Upper lobe of right lung (tissue), 1 donor: ENCODE measurements at regions not wholly inside any gene's neighbourhood (a gene's known extent, or its start where the extent isn't known, plus 50 kb on each side); places are given as distances from the start of the nearest gene placed in this dataset.
A peak's percentile ranks its signal among the peaks of the same experiment; 100 is the strongest.

Source experiments
- ATAC-seq: fragments of 200-7000 bp; cut with Tn5 transposase; one replicate; pipeline ENCODE4 v1.9.1; 2020; ENCODE audit warnings: mild to moderate bottlenecking, moderate library complexity
- DNase-seq: peaks from one replicate; pipeline ENCODE4 v3.0.0-alpha.2; 2020
- H3K27ac ChIP-seq: fragments of 200-600 bp; one replicate; pipeline ENCODE4 v1.8.0; 2022
- H3K27me3 ChIP-seq: fragments of 200-600 bp; one replicate; pipeline ENCODE4 v1.8.0; 2022; ENCODE audit warnings: mild to moderate bottlenecking
- H3K36me3 ChIP-seq: fragments of 200-600 bp; one replicate; pipeline ENCODE4 v1.8.0; 2022
- H3K4me1 ChIP-seq: fragments of 200-600 bp; one replicate; pipeline ENCODE4 v1.8.0; 2022
- H3K4me3 ChIP-seq: fragments of 200-600 bp; one replicate; pipeline ENCODE4 v1.8.0; 2022; ENCODE audit warnings: mild to moderate bottlenecking
- H3K9me3 ChIP-seq: fragments of 200-600 bp; one replicate; pipeline ENCODE4 v1.8.0; 2022
- CTCF ChIP-seq: fragments of 200-600 bp; IDR thresholded peaks from one replicate; pipeline ENCODE4 v1.8.0; 2022; ENCODE audit warnings: antibody characterized with exemption
- intact Hi-C: fragments of 100-400 bp; cut with DNase I; formaldehyde crosslinking; loops from one replicate; pipeline ENCODE4 v1.11.0; 2022
- donor health status: DM: no; HTN: yes; CAD: no; lungs with severe emphysema.

- H3K36me3 ChIP-seq: no peaks in the 10 kb centered on the region
- intact Hi-C loops: no loop called here
- no peak for TF ChIP-seq CTCF
- H3K9me3 ChIP-seq: no peaks in the 10 kb centered on the region
- H3K4me1 ChIP-seq: no peaks in the 10 kb centered on the region
- no peak for ATAC-seq
- DNase-seq: no peak
- H3K27ac ChIP-seq: no peak overlapping the region
- H3K4me3 ChIP-seq: no peak overlapping the region
- H3K27me3 ChIP-seq: no peaks in the 10 kb centered on the region
Measured at GRCh38 chr12:61810486-61810885, 449.7 kb upstream of the USP15 start.

- intact Hi-C loops: no loop called here
- Histone ChIP-seq H3K27ac (no peak overlapping the region), H3K27me3 (no peaks in the 10 kb centered on the region), H3K36me3 (no peaks in the 10 kb centered on the region), H3K4me3 (no peak overlapping the region), H3K9me3 (no peaks in the 10 kb centered on the region), H3K4me1 (no peaks in the 10 kb centered on the region)
- no peak for DNase-seq
- ATAC-seq: no peak
- TF ChIP-seq CTCF: no peak
Measured at GRCh38 chr12:61821381-61821780, 438.8 kb upstream of the USP15 start.

GRCh38 chr12:61823102-61823501 lies 437.1 kb upstream of the USP15 start:
- H3K27ac ChIP-seq: no peak overlapping the region
- H3K4me1 ChIP-seq: no peaks in the 10 kb centered on the region
- DNase-seq (no peak), ATAC-seq (no peak)
- no peaks in the 10 kb centered on the region for H3K27me3 ChIP-seq
- intact Hi-C loops: no loop called here
- no peak for TF ChIP-seq CTCF
- no peaks in the 10 kb centered on the region for H3K36me3 ChIP-seq
- no peak overlapping the region for H3K4me3 ChIP-seq
- no peaks in the 10 kb centered on the region for H3K9me3 ChIP-seq

GRCh38 chr12:61846765-61847164 lies 413.4 kb upstream of the USP15 start:
- no peaks in the 10 kb centered on the region for H3K27me3 ChIP-seq
- ATAC-seq (peak; percentile 83), DNase-seq (no peak)
- H3K4me1 ChIP-seq: no peaks in the 10 kb centered on the region
- TF ChIP-seq CTCF: no peak
- H3K4me3 ChIP-seq: no peak overlapping the region
- H3K27ac ChIP-seq: no peak overlapping the region
- H3K9me3 ChIP-seq: no peaks in the 10 kb centered on the region
- H3K36me3 ChIP-seq: no peaks in the 10 kb centered on the region
- intact Hi-C loops: no loop called here

- ATAC-seq (no peak), DNase-seq (no peak)
- no peaks in the 10 kb centered on the region for H3K36me3 ChIP-seq
- H3K27me3 ChIP-seq: no peaks in the 10 kb centered on the region
- H3K4me1 ChIP-seq: no peaks in the 10 kb centered on the region
- no peak overlapping the region for H3K27ac ChIP-seq
- intact Hi-C loops: no loop called here
- no peak for TF ChIP-seq CTCF
- no peak overlapping the region for H3K4me3 ChIP-seq
- no peaks in the 10 kb centered on the region for H3K9me3 ChIP-seq
Measured at GRCh38 chr12:61848893-61849292, 411.3 kb upstream of the USP15 start.

GRCh38 chr12:61853945-61854344 lies 406.3 kb upstream of the USP15 start:
- Histone ChIP-seq H3K27me3 (no peaks in the 10 kb centered on the region), H3K27ac (no peak overlapping the region), H3K36me3 (no peaks in the 10 kb centered on the region), H3K4me3 (no peak overlapping the region), H3K9me3 (peaks cover 4% of the 10 kb centered on the region), H3K4me1 (no peaks in the 10 kb centered on the region)
- DNase-seq (no peak), ATAC-seq (no peak)
- no peak for TF ChIP-seq CTCF
- intact Hi-C loops: no loop called here
